ENCODE measurements at regions not wholly inside any gene's neighbourhood (a gene's known extent, or its start where the extent isn't known, plus 50 kb on each side); places are given as distances from the start of the nearest gene placed in this dataset.

DNA sequence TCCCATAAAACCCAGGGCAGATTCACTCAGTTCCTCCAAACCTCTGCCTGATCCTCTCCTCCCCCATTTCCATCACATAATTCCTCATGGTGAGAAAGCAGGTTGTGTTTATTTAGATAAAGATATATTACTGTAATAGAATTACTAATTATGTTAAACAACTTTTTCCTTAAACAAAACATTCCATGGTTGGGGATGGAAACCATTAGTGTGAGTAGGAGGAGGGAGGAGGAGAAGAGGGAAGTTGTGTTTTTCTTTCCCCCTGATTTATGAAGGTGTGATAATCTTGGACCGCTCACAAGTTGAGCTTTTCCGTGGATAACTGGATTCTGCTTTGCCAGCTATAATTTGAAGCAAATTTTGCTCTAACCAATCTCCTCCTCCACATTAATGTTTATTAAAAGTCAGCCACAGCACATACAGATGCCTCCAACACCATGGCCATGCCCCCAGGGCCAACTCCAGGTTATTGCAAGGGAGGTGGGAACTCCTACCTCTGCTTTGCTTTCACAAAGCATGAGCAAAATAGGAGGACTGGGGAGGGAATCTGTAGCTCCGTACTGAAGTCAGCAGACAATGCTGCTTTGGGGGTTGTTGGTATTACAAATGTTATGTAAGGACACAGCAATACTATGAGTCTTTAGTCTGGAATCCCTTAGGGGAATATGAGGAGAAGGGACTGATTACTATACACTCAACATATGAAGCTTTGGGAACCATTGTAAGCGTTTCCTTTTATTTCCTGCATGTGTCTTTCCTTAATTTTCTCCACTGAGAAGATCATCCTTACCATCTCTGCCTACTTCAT lies 542.0 kb downstream of the DHX35 start:
- DNase-seq, result no peak

DNA sequence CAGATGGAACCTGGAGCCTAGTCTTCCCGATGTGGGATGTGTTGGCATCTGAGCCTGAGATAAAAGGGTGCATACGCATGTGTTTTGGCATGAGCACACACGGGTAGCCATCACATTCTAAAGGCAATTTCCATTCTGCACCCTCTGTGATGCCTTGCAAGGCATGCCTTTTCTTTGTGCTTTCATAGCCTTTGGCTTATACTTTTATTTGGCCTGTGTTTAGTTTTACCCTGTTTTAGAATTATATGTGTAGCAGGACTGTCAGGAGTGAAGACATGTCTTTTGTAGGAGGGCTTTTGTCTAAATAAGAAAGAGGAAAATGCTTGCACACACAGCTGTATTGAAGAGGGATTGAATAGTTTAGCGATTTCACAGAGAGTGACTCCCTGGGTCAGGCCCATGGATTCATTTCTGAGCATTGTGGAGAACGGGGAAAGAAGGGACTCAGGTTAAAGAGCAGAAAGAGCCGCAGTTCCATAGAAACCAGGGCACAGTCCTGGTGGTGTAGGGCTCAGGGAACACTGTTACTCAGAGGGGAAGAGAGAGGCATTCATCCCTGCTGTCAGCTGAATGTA lies 530.2 kb downstream of the DHX35 start:
- DNase-seq, result no peak

DNA sequence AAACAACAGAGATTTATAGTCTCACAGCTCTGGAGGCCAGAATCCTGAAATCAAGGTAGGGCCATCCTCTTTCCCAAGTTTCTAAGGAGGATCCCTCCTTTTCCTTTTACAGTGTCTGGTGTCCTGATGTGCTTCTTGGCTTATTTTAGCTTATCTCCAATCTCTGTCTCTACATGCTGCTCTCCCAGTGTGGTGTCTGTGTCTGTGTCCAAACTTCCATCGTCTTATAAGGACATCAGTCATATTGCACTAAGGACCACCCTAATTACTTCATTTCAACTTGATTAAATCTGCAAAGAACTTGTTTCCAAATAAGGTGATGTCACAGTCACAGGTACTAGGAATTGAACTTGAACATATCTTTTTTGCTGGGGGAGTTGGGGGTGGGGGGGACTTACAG lies 529.6 kb downstream of the DHX35 start:
- DNase-seq, result no peak

DNA sequence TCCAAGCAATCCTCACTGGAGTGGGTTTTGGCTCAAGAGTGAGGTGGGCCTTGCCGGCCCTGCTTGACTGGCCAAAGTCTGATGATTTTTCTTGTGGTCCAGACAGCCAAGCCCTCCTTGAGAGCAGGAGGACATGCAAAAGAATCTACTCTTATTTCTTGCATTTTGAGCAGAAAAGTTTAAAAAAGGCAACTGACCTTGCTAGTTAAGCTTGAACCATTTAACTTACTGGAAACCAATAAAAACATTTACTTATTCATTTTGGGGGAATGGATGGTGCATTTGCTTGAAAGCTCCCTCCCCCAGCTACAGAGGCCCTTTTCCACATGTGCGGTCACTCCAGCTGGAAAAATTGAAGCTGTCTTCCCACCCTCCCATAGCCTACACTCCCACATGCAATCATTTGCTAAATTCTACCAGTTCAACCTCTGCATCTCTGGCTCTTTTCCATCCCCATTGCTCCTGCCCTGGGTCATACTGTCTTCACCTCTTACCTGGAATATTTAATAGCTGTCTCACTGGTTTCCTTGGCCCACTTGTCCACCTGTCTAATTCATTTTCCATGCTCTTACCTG lies 527.9 kb downstream of the DHX35 start:
- DNase-seq, result peak in 2 of 3 donors; percentile 26 to 56

DNA sequence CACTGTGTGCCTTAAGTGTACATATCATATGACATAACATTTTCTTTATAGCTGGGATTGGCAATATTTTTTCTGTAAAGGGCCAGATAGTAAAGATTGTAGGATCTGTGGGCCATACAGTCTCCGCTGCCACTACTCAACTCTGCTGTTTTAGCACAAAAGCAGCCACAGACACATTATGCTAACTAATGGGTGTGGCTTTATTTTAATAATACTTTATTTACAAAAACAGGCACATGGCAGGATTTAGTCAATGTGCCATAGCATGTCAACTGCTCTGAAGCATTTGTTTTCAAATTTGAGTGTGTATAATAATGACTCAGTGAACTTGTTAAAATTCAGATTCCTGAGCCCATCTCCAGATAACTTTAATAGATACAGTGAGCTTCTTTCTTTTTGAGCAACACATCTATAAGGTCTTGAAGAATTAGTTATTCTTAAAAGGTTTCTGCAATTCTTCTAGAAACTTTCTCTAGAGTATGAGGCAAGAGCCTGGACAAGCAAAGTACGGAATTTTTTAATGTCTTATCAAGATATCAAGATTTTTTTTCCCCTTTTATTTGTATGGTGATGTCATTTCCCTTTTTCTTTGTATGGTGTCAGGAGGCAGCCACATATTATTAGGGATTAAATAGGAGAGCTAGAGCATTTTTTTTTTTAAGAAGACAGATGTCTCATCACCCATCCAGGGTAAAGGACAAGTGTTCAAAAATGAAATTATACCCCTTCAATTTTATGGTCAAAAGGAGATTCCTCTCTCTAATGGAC lies 518.3 kb downstream of the DHX35 start:
- no peak for DNase-seq

DNA sequence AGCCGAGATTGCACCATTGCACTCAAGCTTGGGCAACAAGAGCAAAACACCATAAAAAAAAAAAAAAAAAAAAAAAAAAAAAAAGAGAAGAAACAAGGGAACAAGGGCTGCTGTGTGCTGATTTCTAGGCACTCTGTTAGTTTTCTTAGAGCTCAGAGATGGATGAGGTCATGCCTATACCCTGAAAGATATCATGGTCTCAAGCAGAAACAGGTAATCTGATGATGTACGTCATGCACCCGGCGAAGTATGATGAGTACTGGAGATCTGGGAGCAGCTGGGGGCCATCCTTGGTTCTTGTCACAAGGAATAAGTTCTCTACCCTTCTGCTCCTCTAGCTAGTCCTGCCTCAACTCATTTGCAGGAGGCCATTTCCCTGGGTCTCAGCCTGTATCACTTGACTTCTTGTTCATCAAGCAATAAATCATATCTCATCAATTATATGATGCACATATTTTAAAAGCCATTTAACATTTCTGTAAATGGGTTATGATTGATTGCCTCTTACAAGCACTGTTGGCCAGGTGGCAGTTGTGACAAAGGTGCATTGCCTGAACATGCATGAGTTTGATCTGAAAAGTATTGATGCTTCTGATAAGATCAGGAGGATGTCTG lies 517.2 kb downstream of the DHX35 start:
- no peak for DNase-seq

DNA sequence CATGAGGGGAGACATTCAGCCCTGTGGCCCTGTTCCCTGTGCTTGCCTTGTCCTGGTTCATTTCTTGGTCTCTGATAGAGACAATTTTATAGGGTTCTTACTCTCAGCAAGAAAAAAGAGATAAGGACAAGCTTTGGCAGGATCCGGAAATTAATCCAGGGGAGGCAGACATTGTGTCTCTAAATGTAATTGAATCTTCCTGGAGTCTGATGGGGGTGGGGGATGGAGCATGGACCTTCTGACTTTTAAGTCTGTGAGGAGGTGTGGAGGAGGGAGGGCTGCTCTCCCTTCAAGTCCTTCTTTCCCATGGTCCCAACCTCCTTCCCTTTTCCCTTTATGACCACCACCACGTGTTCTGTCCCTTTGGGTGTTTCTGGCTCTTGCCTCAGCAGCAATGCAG lies 512.7 kb downstream of the DHX35 start:
- DNase-seq, result no peak

DNA sequence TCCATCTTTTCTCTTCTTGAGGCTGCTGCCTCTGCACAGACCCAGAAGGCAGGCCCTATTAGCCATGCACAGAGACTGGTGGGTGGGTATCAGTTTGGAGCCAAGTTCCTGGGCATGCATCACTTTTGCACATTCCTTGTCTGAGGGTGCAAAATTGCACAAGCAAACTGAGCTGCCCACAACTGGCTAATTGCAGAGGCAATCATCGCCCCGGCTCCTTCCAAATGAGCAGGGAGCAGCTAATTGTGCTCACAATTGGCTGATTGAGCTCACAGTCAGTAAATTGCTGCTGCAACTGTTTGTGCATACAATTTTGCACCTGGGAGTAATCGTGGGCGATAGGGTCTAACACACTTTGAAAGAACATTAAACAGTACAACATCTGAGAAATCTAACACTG lies 511.4 kb downstream of the DHX35 start:
- no peak for DNase-seq

DNA sequence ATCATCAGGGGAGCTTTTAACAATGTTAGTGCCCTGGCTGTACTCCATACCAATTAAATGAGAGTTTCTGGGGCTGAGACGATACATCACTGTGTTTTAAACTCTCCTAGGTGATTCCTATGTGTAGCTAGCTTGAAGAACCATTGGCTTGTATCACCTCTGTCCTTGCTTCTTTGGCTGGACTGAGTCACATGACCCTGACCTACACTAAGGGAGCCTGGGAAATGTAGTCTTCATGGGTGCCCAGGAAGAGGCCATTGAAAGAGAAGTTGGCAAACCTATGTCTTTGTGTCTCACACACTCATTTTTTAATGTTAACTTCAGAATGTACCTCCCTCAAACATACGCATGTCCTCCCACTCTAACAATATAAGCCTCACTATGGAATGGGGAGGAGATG lies 506.6 kb downstream of the DHX35 start:
- DNase-seq, result no peak

DNA sequence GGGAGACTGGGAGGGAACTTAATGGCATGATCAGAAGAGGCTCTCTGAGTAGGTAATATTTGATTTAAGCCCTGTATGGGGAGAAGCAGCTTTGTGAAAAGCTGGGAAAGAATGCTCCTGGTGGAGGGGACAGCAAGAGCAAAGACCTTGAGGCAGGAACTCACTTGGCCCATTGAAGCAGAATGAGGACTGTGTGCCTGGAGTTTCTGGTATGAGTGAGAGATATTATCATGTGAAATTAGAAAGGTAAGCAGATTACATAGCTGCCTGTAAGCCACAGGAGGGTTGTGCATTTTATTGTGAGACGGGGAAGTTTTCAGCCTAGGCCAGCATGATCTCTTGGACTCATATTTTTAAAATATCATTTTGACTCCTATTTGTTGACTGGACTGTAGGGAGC lies 502.1 kb downstream of the DHX35 start:
- no peak for DNase-seq

DNA sequence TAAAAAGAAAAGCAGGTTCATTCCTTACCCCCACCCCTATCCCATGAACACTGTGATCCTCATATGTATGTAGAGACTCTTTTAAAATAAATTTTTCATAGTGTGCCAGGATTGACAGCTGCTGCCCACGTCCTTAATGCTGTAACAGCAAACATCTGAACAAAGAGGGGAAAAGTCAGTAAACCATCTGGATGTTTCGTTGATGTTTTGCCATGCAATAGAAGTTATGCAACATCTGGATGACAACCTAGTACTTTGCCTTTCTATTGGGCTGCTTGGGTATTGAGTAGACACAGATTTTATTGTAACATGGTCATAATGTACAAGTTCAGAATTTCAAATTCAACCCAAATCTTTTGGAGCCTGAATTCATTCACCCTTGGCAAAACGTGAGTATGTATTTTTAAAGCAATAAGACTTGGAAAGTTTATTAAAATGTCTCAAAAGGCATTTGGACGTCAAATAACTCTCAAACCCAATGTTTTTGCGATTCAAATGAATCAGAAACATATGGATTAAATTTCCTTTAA lies 500.3 kb downstream of the DHX35 start:
- peak in 1 of 3 donors; percentile 45 for DNase-seq

DNA sequence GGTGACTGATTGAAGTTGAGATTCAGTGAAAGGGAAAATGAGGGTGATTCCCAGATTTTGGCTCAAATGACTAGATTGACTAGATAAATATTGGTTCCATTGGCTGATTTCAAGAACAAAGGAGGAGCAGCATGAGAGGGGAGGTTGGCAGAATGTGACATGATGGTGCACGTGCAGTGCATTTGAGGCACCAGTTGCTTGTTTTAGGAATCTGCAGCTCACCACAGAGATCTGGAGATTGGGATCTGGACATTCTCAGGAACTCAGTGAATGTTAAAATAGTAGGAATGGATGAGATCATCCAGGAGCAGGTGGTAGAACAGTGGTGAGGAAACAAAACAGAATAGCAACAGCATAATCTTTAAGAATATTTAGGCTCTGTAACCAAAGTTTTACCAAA lies 496.3 kb downstream of the DHX35 start:
- no peak for DNase-seq

DNA sequence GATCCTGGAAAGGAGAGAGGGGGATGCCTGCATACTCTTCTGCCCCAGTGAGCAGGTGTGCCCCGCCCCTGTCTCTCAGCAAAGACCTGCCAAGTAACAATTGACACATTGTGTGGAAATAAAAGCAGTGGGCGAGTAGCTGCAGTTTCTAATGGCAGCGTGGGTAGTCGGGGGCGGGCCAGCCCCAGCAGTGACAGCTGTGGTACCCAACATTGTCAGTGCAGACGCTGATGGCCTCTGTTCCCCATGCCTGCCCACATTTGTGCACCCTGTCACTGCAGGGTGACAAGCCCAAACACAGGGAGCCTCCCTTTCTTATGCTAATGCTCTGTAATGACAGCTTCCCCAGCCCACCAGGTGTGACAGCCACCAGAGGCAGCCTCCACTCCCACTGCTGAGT lies 491.7 kb downstream of the DHX35 start:
- no peak for DNase-seq

DNA sequence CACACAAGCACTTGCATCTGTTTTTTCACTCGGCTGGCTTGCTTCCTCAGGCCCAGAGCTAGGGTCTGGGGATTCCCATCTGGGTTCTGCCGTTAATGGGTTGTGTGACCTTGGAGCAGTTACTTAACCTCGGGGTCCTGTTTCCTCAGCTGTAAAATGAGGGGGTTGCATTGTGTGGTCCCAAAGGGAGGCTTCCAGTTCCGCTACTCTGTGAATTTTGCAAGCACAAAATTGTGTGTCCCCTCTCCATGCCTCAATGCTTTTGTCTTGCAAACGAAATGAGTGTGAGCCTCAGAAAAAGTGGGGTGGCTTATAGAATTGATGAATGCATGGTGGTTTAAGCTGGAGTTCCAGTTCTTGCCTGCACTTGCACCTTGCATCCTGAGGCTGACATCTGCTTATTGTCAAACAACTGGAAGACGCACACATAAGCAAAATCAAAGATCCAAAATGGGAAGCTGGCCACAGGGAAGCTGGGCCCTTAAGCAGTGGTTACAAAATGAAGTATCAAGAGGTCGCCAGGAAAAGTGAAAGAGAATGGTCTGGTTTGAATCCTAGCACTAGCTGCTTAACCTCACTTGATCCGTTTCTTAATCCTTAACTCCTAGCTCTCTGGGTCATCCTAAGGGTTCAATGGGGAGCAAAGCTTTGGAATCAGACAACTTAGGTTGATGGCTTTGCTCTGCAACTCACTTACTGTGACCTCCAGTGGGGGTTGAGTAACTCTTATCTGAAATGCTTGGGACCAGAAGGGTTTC lies 490.6 kb downstream of the DHX35 start:
- peak in 1 of 3 donors; percentile 5 for DNase-seq

DNA sequence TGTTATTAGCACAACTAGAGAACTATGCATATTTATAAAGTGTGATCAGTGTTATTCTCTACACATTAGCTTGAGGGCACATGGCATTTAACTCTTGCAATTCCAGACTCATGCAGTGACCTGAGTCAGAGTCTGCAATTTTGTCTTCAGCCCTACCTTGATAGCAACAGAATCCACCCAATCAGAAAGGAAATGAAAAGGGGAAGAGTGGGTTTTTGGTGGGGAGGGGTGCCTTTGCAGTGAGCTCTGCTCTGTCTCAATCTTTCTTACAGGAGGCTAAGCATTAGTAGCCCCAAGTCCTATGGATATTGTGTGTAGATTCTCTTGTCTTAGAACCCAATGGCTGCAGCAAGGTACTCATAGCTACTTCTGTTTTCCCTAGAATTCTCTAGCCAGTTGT lies 489.2 kb downstream of the DHX35 start:
- DNase-seq, result no peak

DNA sequence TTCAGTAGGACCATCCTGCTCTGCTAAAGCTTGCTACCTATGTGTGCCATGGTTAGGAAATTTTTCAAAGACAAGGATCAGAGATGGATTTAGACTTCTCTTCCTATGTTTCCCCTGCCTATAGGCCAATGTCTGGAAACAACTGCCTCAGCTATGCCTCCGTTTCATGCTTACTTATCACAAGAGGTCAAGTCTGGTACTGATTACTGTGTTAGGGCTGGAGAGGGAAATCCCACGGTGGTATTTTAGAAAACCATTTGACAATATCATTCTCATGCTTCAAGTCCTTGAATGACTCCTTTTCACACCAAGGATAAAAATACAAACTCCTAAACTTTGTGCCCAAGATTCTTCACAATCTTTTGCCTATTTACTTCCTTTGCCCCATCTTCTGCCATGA lies 484.3 kb downstream of the DHX35 start:
- no peak for DNase-seq

DNA sequence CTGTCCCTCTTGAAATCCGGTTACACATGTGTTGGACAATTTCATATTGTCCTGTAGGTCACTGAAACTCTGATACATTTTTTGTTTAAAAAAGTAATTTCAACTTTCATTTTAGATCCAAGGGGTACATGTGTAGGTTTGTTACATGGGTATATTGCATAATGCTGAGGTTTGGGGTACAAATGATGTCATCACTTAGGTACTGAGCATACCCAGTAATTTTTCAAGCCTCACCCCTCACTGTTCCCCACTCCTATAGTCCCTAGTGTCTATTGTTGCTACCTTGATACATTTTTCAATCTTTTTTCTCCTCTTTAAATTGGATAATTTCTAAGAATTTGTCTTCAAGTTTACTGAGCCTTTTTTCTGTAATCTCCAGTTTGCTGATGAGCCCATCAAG lies 483.0 kb downstream of the DHX35 start:
- DNase-seq, result no peak

DNA sequence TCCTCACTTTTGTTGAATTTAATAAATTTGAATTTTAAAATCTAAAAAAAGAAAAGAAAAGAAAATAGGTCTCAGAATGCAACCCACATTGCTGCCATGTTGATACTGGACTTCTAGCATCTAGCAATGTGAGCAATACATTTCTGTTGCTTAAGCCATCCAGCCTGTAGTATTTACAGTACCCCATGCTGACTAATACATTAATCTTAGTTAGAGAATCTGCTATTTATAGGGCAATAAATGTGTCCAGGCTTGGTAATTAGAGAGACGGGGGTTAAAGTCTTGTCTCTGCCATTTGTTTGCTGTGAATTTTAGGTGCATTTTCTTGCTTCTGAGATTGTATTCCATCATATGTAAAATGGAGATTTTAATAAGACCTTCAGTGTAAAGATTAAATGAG lies 471.3 kb downstream of the DHX35 start:
- no peak for DNase-seq

DNA sequence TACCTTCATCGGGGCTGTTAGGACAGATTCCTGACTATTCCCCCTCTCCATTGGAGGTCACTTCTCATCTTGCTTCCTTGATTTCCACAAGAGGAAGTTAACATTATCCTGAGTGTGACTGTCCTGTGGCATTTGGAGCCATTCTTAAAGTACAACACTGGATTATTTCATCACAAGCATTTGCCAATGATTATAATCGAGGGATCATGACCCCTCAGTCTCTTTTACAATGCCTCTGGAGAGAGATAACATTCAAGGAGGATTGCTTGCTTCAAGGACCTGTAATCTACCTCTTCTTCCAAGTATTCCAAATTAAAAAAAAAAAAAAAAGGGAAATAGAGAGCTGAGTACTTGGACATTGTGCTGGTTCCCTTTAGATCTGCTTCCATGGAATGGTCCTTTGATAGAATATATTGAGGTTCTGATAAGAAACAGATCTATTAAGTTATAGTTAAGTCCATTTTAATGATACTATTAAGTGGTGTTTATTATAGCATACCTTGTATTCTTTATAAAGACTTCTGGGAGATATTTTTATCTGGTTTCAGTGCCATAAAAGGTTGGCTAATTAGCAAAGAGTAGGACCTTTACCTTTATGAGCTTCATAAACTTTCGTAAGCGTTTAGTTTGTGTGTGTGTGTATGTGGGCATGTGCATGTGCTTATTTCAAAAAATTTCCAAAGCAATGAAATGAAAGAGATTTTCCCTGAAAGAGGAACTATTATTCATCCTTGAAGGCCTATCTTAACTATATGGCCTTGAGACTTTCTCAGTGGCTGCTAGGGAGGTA lies 469.1 kb downstream of the DHX35 start:
- DNase-seq, result no peak

DNA sequence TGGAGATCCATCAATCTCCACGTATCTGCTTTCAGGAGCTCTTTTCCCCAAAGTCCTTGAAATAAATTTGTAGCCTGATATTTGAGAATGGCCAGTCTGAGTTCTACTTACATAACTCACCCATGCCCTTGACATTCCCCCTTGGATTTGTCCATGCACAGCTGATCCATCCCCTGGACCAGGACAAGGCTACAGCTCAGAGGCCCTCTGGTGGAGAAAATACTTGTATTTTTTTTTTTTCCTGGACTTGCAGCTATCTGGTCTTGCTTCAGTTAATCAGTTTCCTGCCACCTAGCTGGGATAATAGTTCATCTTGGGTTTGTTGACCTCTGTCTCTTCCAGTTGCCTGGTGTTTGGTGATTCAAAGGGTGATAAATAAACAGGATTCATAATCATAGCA lies 467.6 kb downstream of the DHX35 start:
- DNase-seq, result peak in 1 of 3 donors; percentile 15
